Testis (tissue), 2 donors: ENCODE measurements at regions not wholly inside any gene's neighbourhood (a gene's known extent, or its start where the extent isn't known, plus 50 kb on each side); places are given as distances from the start of the nearest gene placed in this dataset.

Source experiments
- DNase-seq: peaks from one replicate; pipeline ENCODE4 v3.0.0-alpha.2; 2019
- H3K27ac ChIP-seq, 2 donors: fragments of 200-600 bp; sonication (generic); one replicate each; pipeline ENCODE4 v1.5.1; 2019
- H3K27me3 ChIP-seq: fragments of 200-600 bp; sonication (generic); one replicate; pipeline ENCODE4 v1.5.1; 2019
- H3K36me3 ChIP-seq: fragments of 200-600 bp; sonication (generic); one replicate; pipeline ENCODE4 v1.5.1; 2017; ENCODE audit warnings: low read depth; ENCODE audit errors: missing control alignments
- H3K4me1 ChIP-seq: fragments of 200-600 bp; sonication (generic); one replicate; pipeline ENCODE4 v1.5.1; 2019
- H3K4me3 ChIP-seq, 2 donors: fragments of 200-600 bp; sonication (generic); one replicate each; pipeline ENCODE4 v1.5.1; 2017 to 2019
- H3K9me3 ChIP-seq: fragments of 200-600 bp; sonication (generic); one replicate; pipeline ENCODE4 v1.5.1; 2017
- POLR2A ChIP-seq: fragments of 450-650 bp; IDR thresholded peaks from one replicate; pipeline ENCODE4 v1.6.1; 2017; ENCODE audit warnings: antibody characterized with exemption, mild to moderate bottlenecking, moderate library complexity
- WGBS, 2 donors: methylation state at CpG; one replicate each; pipeline ENCODE4 v1.1.5; 2018; 5-methylcytosine and 5-hydroxymethylcytosine counted together
- intact Hi-C: fragments of 100-400 bp; cut with DNase I; formaldehyde crosslinking; loops from one replicate; pipeline ENCODE4 v1.15.1; 2023; ENCODE audit warnings: low total_unique reads
- TF ChIP-seq, protein P1 (sequence below), 3 experiments: fragments of 450-650 bp in 2 of 3; fragments of 200-600 bp in 1 of 3; sonication (generic) in 1 of 3; IDR thresholded peaks; one replicate each; pipeline ENCODE4 v1.5.1; 2016 to 2019; ENCODE audit warnings: antibody characterized with exemption in 3 of 3, mild to moderate bottlenecking in 2 of 3, moderate library complexity in 1 of 3

DNA sequence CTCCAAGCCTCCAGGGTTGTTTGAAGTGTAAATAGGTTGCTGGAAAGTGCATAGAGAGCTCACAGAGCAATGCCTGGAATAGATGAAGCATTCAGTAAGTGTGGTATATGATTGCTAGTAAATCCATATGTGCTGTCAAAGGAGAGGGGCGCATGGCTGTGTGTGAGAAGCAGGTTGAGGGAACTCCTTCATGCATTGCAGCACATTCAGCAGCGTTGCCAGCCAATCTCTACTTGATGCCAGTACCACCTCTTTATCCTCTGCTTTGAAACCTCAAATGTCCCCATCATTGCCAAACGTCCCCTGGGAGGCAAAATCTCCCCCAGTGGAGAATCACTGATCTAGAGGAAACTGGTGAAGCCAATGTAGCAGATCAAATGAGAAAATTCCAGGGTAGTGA is 82.7 kb upstream of the RALGAPA2 start:
- Histone ChIP-seq H3K27me3 (no peaks in the 10 kb centered on the region), H3K9me3 (no peaks in the 10 kb centered on the region), H3K27ac (no peak overlapping the region), H3K4me1 (no peaks in the 10 kb centered on the region), H3K36me3 (no peaks in the 10 kb centered on the region), H3K4me3 (no peak overlapping the region)
- TF ChIP-seq POLR2A: no peak
- TF ChIP-seq, protein P1, sequence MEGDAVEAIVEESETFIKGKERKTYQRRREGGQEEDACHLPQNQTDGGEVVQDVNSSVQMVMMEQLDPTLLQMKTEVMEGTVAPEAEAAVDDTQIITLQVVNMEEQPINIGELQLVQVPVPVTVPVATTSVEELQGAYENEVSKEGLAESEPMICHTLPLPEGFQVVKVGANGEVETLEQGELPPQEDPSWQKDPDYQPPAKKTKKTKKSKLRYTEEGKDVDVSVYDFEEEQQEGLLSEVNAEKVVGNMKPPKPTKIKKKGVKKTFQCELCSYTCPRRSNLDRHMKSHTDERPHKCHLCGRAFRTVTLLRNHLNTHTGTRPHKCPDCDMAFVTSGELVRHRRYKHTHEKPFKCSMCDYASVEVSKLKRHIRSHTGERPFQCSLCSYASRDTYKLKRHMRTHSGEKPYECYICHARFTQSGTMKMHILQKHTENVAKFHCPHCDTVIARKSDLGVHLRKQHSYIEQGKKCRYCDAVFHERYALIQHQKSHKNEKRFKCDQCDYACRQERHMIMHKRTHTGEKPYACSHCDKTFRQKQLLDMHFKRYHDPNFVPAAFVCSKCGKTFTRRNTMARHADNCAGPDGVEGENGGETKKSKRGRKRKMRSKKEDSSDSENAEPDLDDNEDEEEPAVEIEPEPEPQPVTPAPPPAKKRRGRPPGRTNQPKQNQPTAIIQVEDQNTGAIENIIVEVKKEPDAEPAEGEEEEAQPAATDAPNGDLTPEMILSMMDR (IDR thresholded peaks at IDR 0.05): no peak
- no peak for DNase-seq
- 75 to 82% methylated on average over 3 of the region's 3 CpGs for WGBS, 2 donors
- intact Hi-C loops: no loop called here

DNA sequence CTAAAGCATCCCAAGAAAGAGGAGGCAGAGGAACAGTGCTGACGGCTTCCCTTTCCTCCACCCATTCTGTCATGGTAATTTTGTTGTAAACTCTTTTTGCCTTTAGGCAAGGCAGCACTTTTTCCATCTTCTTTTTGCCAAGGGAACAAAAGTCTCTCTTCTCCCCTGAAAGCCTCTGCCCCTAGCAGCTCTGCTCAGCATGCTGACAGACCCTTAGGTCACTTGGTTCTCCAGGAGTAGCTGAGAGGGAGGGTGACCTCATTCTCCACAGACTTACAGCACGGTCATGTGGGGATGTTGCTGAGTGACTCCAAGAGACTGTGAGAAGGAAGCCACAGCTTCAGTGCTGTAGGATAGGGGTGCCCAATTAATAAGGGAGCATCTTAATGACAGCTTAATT is 81.1 kb upstream of the RALGAPA2 start:
- no peak for TF ChIP-seq POLR2A
- TF ChIP-seq, protein P1 (IDR thresholded peaks at IDR 0.05): no peak
- no peaks in the 10 kb centered on the region for H3K36me3 ChIP-seq
- intact Hi-C loops: no loop called here
- no peaks in the 10 kb centered on the region for H3K4me1 ChIP-seq
- H3K27me3 ChIP-seq: no peaks in the 10 kb centered on the region
- no peak for DNase-seq
- WGBS, 2 donors: 47 to 73% methylated on average over 2 of the region's 2 CpGs
- no peak overlapping the region for H3K27ac ChIP-seq
- H3K4me3 ChIP-seq: no peak overlapping the region
- no peaks in the 10 kb centered on the region for H3K9me3 ChIP-seq

DNA sequence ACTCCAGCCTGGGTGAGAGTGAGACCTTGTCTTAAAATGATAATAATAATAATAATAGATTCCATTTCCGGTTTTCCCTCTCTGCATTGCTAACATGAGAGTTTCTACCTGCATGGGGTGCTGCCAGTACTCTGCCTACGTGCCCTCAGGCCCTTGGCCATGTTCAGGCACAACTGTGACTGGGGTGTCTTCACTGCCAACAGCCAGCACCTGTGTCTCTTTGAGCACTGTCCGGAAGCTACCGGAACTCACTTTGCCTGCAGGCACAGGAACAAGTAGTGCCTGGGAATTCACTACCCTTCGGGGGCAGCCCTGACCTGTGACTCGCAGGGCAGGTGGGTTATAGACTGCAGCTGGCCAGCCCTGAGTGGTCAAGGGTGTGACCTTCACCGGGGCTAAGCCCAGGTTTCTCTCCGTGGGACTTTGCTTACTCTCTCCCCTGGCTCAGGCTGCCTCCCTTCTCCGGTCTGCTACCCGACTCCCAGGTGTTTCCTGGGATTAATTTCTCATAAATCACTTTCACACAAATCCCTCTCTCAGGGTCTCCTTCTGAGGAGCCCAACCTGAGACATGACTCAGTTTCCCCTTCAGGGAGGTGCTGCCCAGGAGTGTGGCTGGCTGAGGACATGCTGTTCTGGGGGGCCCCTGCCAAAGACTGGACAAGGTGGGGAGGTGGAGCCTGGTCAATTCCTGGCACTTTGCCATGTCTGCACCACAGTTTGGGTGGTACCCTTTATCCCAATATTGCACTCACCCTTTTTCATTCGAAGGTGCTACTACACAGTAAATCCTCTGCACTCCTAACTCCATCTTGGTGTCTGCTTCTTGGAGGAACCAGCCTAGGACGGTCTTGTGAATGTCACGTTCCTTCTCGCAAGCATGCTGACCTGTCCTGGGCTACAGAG is 79.5 kb upstream of the RALGAPA2 start:
- no peak for TF ChIP-seq POLR2A
- TF ChIP-seq, protein P1 (IDR thresholded peaks at IDR 0.05): no peak
- Histone ChIP-seq H3K4me3 (no peak overlapping the region), H3K27me3 (no peaks in the 10 kb centered on the region), H3K36me3 (no peaks in the 10 kb centered on the region), H3K9me3 (no peaks in the 10 kb centered on the region), H3K27ac (no peak overlapping the region), H3K4me1 (no peaks in the 10 kb centered on the region)
- intact Hi-C loops: no loop called here
- 70 to 81% methylated on average over 11 to 14 of the region's 14 CpGs for whole genome bisulfite sequencing, 2 donors
- DNase-seq: no peak

DNA sequence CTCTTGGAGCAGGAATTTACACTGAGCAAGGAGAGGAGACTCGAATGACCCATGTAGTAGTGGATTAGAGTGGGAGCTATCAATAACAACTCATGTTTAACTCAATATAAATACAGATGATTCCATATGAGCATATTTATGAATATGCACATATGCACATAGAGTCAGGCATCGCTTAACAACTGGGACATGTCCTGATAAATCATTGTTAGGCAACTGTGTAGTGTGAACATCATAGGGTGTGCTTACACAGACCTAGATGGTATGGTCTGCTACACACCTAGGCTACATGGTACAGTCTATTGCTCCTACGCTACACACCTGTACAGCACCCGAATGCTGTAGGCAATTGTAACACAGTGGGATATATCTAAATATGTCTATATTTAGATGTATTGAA is 75.9 kb upstream of the RALGAPA2 start:
- no peaks in the 10 kb centered on the region for H3K4me1 ChIP-seq
- no peaks in the 10 kb centered on the region for H3K27me3 ChIP-seq
- DNase-seq: no peak
- H3K27ac ChIP-seq: no peak overlapping the region
- H3K4me3 ChIP-seq: no peak overlapping the region
- intact Hi-C loops: no loop called here
- H3K36me3 ChIP-seq: no peaks in the 10 kb centered on the region
- TF ChIP-seq POLR2A: no peak
- TF ChIP-seq, protein P1 (IDR thresholded peaks at IDR 0.05): no peak
- H3K9me3 ChIP-seq: no peaks in the 10 kb centered on the region
- WGBS, 2 donors: 94 to 96% methylated on average over 4 of the region's 4 CpGs

DNA sequence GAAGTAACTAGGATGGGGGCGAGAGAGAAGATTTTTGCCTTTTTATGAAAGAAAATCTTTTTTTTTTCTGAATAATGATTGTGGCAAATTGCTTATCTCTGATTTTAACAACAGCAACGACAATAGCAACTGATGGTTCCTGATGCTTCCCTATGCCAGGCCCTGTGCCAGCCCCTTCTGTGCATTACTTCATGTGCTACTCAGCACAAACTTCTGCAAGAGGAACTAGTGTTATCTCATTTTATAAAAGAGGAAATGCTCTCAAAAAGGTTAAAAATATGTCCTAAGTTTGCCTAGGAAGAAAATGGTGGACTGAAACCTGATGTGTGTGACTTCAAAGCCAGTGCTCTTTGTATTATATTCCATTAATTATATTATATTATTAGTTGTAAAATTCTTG is 74.0 kb upstream of the RALGAPA2 start:
- H3K4me1 ChIP-seq: peaks cover 3% of the 10 kb centered on the region
- intact Hi-C loops: no loop called here
- H3K9me3 ChIP-seq: no peaks in the 10 kb centered on the region
- H3K36me3 ChIP-seq: no peaks in the 10 kb centered on the region
- DNase-seq: no peak
- 68 to 79% methylated on average over 2 of the region's 2 CpGs for WGBS, 2 donors
- H3K27ac ChIP-seq: no peak overlapping the region
- no peak overlapping the region for H3K4me3 ChIP-seq
- no peaks in the 10 kb centered on the region for H3K27me3 ChIP-seq
- TF ChIP-seq, protein P1 (IDR thresholded peaks at IDR 0.05): no peak
- TF ChIP-seq POLR2A: no peak
